HepG2 (cell line): ENCODE measurements at regions not wholly inside any gene's neighbourhood (a gene's known extent, or its start where the extent isn't known, plus 50 kb on each side); places are given as distances from the start of the nearest gene placed in this dataset.

Source experiments
- ATAC-seq: fragments of 200-7000 bp; cut with Tn5 transposase; 3 replicates; pipeline ENCODE4 v1.9.1; 2020; ENCODE audit warnings: mild to moderate bottlenecking, moderate library complexity
- BruUV-seq: library from RNA; stranded (reverse); fragments of 400-500 nt; replicated peaks from 2 replicates; lab custom pipeline; 2021; lab: Mats Ljungman, UMichigan
- CTCF ChIA-PET: fragments of 300-600 bp; formaldehyde crosslinking; extraction: SDS; loops from one replicate; lab custom pipeline; 2021; ENCODE audit warnings: low total read pairs, inconsistent platforms, low intra/inter-chr PET ratio; lab: Yijun Ruan, JAX
- POLR2A ChIA-PET: fragments of 350-600 bp; sonication (Branson Sonifier 250); formaldehyde crosslinking; loops from one replicate; lab custom pipeline; 2020; ENCODE audit warnings: antibody characterized with exemption, inconsistent platforms; lab: Yijun Ruan, JAX
- DNase-seq: peaks from one replicate; pipeline ENCODE4 v3.0.0-alpha.2; 2015; ENCODE audit warnings: low spot score
- FAIRE-seq: peaks from 3 replicates; lab custom pipeline; 2011; peaks lifted over from hg19 to GRCh38; lab: Jason Lieb, UNC
- H2AFZ ChIP-seq: one replicate; pipeline ENCODE4 v1.6.1; 2011; ENCODE audit warnings: low read length, inconsistent platforms
- H3K27ac ChIP-seq: fragments of 300-600 bp; 3 replicates; pipeline ENCODE4 v1.8.0; 2011; ENCODE audit warnings: mixed run types, mild to moderate bottlenecking, mixed read lengths, low read length, inconsistent platforms; ENCODE audit not compliant: insufficient read depth; ENCODE audit errors: extremely low read length
- H3K27me3 ChIP-seq, 2 experiments: fragments of 200-600 bp in 1 of 2; 2 replicates in 1 of 2; 3 replicates in 1 of 2; pipeline versions ENCODE4 v1.6.0 to v1.8.0; 2011; ENCODE audit warnings: low read length in 2 of 2, mild to moderate bottlenecking in 2 of 2, moderate library complexity in 2 of 2, inconsistent platforms in 1 of 2; ENCODE audit not compliant: insufficient read depth in 2 of 2, control insufficient read depth in 1 of 2
- H3K36me3 ChIP-seq, 2 experiments: fragments of 200-600 bp in 1 of 2; replicated peaks in 1 of 2; 2 replicates in 1 of 2; 3 replicates in 1 of 2; pipeline versions ENCODE4 v1.5.1 to v1.8.0; 2011; ENCODE audit warnings: low read length in 2 of 2, inconsistent platforms in 1 of 2; ENCODE audit not compliant: insufficient read depth in 2 of 2, control insufficient read depth in 1 of 2
- H3K4me1 ChIP-seq: 2 replicates; pipeline ENCODE4 v1.5.1; 2012; ENCODE audit warnings: low read length, inconsistent platforms; ENCODE audit not compliant: insufficient read depth
- H3K4me2 ChIP-seq: 2 replicates; pipeline ENCODE4 v1.6.0; 2011; ENCODE audit warnings: low read depth, low read length, inconsistent platforms
- H3K4me3 ChIP-seq, 3 experiments: fragments of 200-600 bp in 1 of 3; sonication (generic), shearing (Covaris generic) in 1 of 3; replicated peaks in 1 of 3; 2 replicates each; pipeline ENCODE4 v1.5.1; 2011 to 2016; ENCODE audit warnings: low read length in 3 of 3, inconsistent platforms in 2 of 3, low read depth in 2 of 3, mild to moderate bottlenecking in 2 of 3, control low read depth in 1 of 3, mixed read lengths in 1 of 3; ENCODE audit not compliant: insufficient read depth in 1 of 3
- H3K79me2 ChIP-seq: one replicate; pipeline ENCODE4 v1.6.1; 2011; ENCODE audit warnings: low read length, inconsistent platforms; ENCODE audit not compliant: insufficient read depth
- H3K9ac ChIP-seq: 2 replicates; pipeline ENCODE4 v1.6.0; 2011; ENCODE audit warnings: mild to moderate bottlenecking, low read depth, low read length, inconsistent platforms; ENCODE audit not compliant: insufficient read depth
- H3K9me3 ChIP-seq: 2 replicates; pipeline ENCODE4 v1.5.1; 2012; ENCODE audit warnings: mild to moderate bottlenecking, low read length
- H4K20me1 ChIP-seq: 2 replicates; pipeline ENCODE4 v1.6.0; 2011; ENCODE audit warnings: inconsistent platforms, mild to moderate bottlenecking, low read length, moderate library complexity; ENCODE audit not compliant: insufficient read depth
- ATF1 ChIP-seq: IDR thresholded peaks from 2 replicates; pipeline ENCODE4 v1.6.1; 2016; ENCODE audit warnings: mild to moderate bottlenecking, control low read depth
- ATRX ChIP-seq: sonication (generic); formaldehyde crosslinking; IDR thresholded peaks from 2 replicates; pipeline ENCODE4 v1.4.0; 2020; ENCODE audit warnings: missing genetic modification reagents, borderline replicate concordance
- DPF2 ChIP-seq: sonication (generic); formaldehyde crosslinking; IDR thresholded peaks from 2 replicates; pipeline ENCODE4 v1.4.0; 2020; ENCODE audit warnings: mild to moderate bottlenecking, low read depth, missing genetic modification reagents, borderline replicate concordance
- EEA1 ChIP-seq: sonication (generic); formaldehyde crosslinking; IDR thresholded peaks from 2 replicates; pipeline ENCODE4 v1.5.1; 2020; ENCODE audit warnings: mild to moderate bottlenecking, missing genetic modification reagents, borderline replicate concordance
- HMGXB4 ChIP-seq, 2 experiments: sonication (generic) in 1 of 2; formaldehyde crosslinking in 1 of 2; IDR thresholded peaks; 2 replicates each; pipeline versions ENCODE4 v1.4.0 to v1.6.1; 2018 to 2020; ENCODE audit warnings: missing genetic modification reagents in 2 of 2, borderline replicate concordance in 1 of 2, low read depth in 1 of 2, mild to moderate bottlenecking in 1 of 2, missing biosample characterization in 1 of 2
- KLF15 ChIP-seq: sonication (generic); formaldehyde crosslinking; IDR thresholded peaks from 2 replicates; pipeline ENCODE4 v1.8.1; 2023; ENCODE audit warnings: borderline replicate concordance, mild to moderate bottlenecking, inconsistent platforms, missing genetic modification reagents, mixed read lengths
- MATR3 ChIP-seq: sonication (generic); formaldehyde crosslinking; IDR thresholded peaks from 2 replicates; pipeline ENCODE4 v1.4.0; 2020; ENCODE audit warnings: missing genetic modification reagents
- SSRP1 ChIP-seq: IDR thresholded peaks from 2 replicates; pipeline ENCODE4 v1.6.1; 2016; ENCODE audit warnings: control low read depth
- ZBTB25 ChIP-seq: IDR thresholded peaks from 2 replicates; pipeline ENCODE4 v1.6.1; 2018; ENCODE audit warnings: missing genetic modification reagents
- ZNF33A ChIP-seq: sonication (generic); formaldehyde crosslinking; IDR thresholded peaks from 2 replicates; pipeline ENCODE4 v1.5.1; 2020; ENCODE audit warnings: missing genetic modification reagents, mild to moderate bottlenecking, moderate library complexity, borderline replicate concordance
- ZNF431 ChIP-seq: sonication (generic); formaldehyde crosslinking; IDR thresholded peaks from 2 replicates; pipeline ENCODE4 v1.9.0; 2022; ENCODE audit warnings: missing genetic modification reagents, low read depth, mild to moderate bottlenecking, borderline replicate concordance
- ZNF432 ChIP-seq: sonication (generic); formaldehyde crosslinking; IDR thresholded peaks from 2 replicates; pipeline ENCODE4 v1.5.0; 2020; ENCODE audit warnings: missing genetic modification reagents, mild to moderate bottlenecking, borderline replicate concordance
- ZNF746 ChIP-seq: sonication (generic); formaldehyde crosslinking; IDR thresholded peaks from 2 replicates; pipeline ENCODE4 v1.8.0; 2022; ENCODE audit warnings: mild to moderate bottlenecking, missing genetic modification reagents
- ZNF879 ChIP-seq: sonication (generic); formaldehyde crosslinking; IDR thresholded peaks from 2 replicates; pipeline ENCODE4 v1.8.1; 2023; ENCODE audit warnings: missing genetic modification reagents
- WGBS: methylation state at CpG from one replicate; pipeline ENCODE4 v1.1.6; 2017; ENCODE audit warnings: low lambda C conversion rate; 5-methylcytosine and 5-hydroxymethylcytosine counted together
- in situ Hi-C: cut with HindIII; loops from 2 replicates; pipeline ENCODE4 v1.10.0; 2017; ENCODE audit warnings: low pct_unique_long_range_greater_than_20kb; ENCODE audit not compliant: extremely low pct_ligation_motif_present
- intact Hi-C: fragments of 100-400 bp; cut with micrococcal nuclease; formaldehyde crosslinking; loops from one replicate; pipeline ENCODE4 v1.10.0; 2022; ENCODE audit not compliant: unreplicated experiment

DNA sequence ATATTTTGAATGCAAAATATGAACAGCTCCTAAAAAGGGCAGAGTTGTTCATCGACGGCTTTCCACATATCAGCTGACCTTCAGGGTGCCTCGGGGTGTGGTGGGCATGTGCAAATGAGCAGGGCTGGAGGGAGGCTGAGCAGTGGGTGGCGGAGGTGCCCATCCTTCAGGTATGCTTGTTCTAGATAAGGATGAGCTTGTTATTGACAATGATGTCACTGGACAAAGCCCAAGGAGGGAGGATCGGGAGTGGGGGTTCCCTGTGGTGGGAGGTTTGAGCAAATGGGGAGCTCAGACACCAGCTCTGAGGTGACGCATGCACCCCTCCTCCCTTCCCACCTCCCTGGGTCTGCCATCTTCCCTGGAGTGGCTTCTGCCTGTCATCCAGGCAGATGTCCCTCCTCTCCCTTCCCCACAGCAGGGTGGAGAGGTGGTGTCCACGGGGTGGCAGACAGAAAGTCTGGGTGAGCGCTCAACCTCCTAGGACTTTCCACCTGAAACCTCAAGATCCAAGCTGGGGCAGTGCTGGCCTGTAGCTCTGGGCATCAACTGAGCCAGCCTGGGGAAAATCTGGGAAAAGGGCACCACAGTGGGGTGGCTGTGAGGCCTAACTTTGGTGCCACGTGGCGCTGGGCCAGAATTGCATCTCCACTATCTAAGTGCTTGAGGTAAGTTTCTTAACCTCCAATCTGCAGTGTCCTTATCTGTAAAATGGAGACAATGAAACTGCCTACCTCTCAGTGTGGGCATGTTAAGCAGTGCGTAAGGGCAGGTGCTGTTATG, 106.3 kb upstream of the THY1 start:
- in situ Hi-C loops = no loop called here
- 0 out of 2 replicates have a peak, but pooled peaks cover 4% of the 10 kb centered on the region for H4K20me1 ChIP-seq
- H2AFZ ChIP-seq = no peak overlapping the region
- intact Hi-C loops = no loop called here
- POLR2A ChIA-PET = no interaction called here
- H3K9me3 ChIP-seq = no peaks in the 10 kb centered on the region
- H3K9ac ChIP-seq = no peak overlapping the region
- H3K27me3 ChIP-seq = peaks cover 6 to 54% of the 10 kb centered on the region in 2 experiments; a peak in 3 of 5 replicates
- ATAC-seq (no peak), FAIRE-seq (no peak), DNase-seq (no peak)
- no peaks in the 10 kb centered on the region for H3K79me2 ChIP-seq
- no peak overlapping the region for H3K4me3 ChIP-seq
- H3K4me1 ChIP-seq = peaks cover 4% of the 10 kb centered on the region; the same call in 1 of the 2 replicates
- no peak overlapping the region for H3K27ac ChIP-seq
- WGBS = 38% methylated on average over 9 of the region's 11 CpGs
- CTCF ChIA-PET = no interaction called here
- no peak for TF ChIP-seq ATRX (CRISPR knock-in tag)
- TF ChIP-seq ZNF879 (CRISPR knock-in tag) = no peak
- no peak for TF ChIP-seq SSRP1 (CRISPR knock-in tag)
- TF ChIP-seq ZNF746 (CRISPR knock-in tag) = no peak
- TF ChIP-seq EEA1 (CRISPR knock-in tag) = no peak
- TF ChIP-seq KLF15 (CRISPR knock-in tag) = no peak
- TF ChIP-seq ATF1 (CRISPR knock-in tag) = no peak
- no peak for TF ChIP-seq ZNF33A
- no peaks in the 10 kb centered on the region for H3K36me3 ChIP-seq
- no peak overlapping the region for H3K4me2 ChIP-seq
- BruUV-seq = no TSS peak

GRCh38 chr11:119525867-119526196, 102.9 kb upstream of the THY1 start:
- Histone ChIP-seq H3K9me3 (no peaks in the 10 kb centered on the region), H3K36me3 (no peaks in the 10 kb centered on the region)
- no peak for TF ChIP-seq ZNF431 (CRISPR knock-in tag)
- TF ChIP-seq HMGXB4 (CRISPR knock-in tag; IDR thresholded peaks at IDR 0.05; ENCODE audit: borderline replicate concordance in 1 of 2, low read depth in 1 of 2) = no peak
- no peak for TF ChIP-seq DPF2 (CRISPR knock-in tag)
- no peak for TF ChIP-seq ZBTB25 (CRISPR knock-in tag)
- TF ChIP-seq ZNF432 (CRISPR knock-in tag) = no peak
- no peak for TF ChIP-seq MATR3 (CRISPR knock-in tag)
- TF ChIP-seq, all 625 proteins: peak for 0
- WGBS = 32% methylated on average over 5 of the region's 5 CpGs
- DNase-seq (no peak), FAIRE-seq (no peak), ATAC-seq (no peak)
- peaks cover 7 to 54% of the 10 kb centered on the region in 2 experiments for H3K27me3 ChIP-seq
- in situ Hi-C loops (no loop called here), intact Hi-C loops (no loop called here)
- no peaks in the 10 kb centered on the region for H4K20me1 ChIP-seq
- H3K4me2 ChIP-seq = no peak overlapping the region
- no peak overlapping the region for H3K27ac ChIP-seq
- no peaks in the 10 kb centered on the region for H3K79me2 ChIP-seq
- H3K4me3 ChIP-seq = no peak overlapping the region
- CTCF ChIA-PET = no interaction called here
- POLR2A ChIA-PET = no interaction called here
- no peak overlapping the region for H3K9ac ChIP-seq
- H2AFZ ChIP-seq = no peak overlapping the region
- no peaks in the 10 kb centered on the region for H3K4me1 ChIP-seq
- no TSS peak for BruUV-seq
